Right lobe of liver (tissue), 6 donors: ENCODE measurements at regions not wholly inside any gene's neighbourhood (a gene's known extent, or its start where the extent isn't known, plus 50 kb on each side); places are given as distances from the start of the nearest gene placed in this dataset.

Experiments
- ATAC-seq, 4 donors: fragments of 200-7000 bp; cut with Tn5 transposase; one replicate each; pipeline ENCODE4 v1.9.1; 2020; ENCODE audit warnings: mild to moderate bottlenecking in 4 of 4, moderate library complexity in 4 of 4
- DNase-seq, 3 donors: peaks; one replicate each; pipeline ENCODE4 v3.0.0-alpha.2; 2020
- H3K27ac ChIP-seq, 3 donors: fragments of 200-600 bp; one replicate each; pipeline ENCODE4 v1.8.0; 2022
- H3K27me3 ChIP-seq, 2 donors: fragments of 200-600 bp; one replicate each; pipeline ENCODE4 v1.8.0; 2022
- H3K36me3 ChIP-seq, 4 donors: fragments of 200-600 bp; sonication (generic) in 1 of 4; one replicate each; pipeline versions ENCODE4 v1.5.1 to v1.8.0; 2017 to 2022; ENCODE audit warnings: control low read depth in 1 of 4
- H3K4me1 ChIP-seq, 4 donors: fragments of 200-600 bp; sonication (generic) in 1 of 4; one replicate each; pipeline versions ENCODE4 v1.5.1 to v1.8.0; 2017 to 2022; ENCODE audit warnings: control low read depth in 1 of 4
- H3K4me3 ChIP-seq, 3 donors: fragments of 200-600 bp; one replicate each; pipeline ENCODE4 v1.8.0; 2022
- H3K9me3 ChIP-seq, 4 donors: fragments of 200-600 bp; sonication (generic) in 1 of 4; one replicate each; pipeline versions ENCODE4 v1.5.1 to v1.8.0; 2017 to 2022; ENCODE audit warnings: control low read depth in 1 of 4
- POLR2A ChIP-seq: fragments of 450-650 bp; IDR thresholded peaks from one replicate; pipeline ENCODE4 v1.6.1; 2017; ENCODE audit warnings: antibody characterized with exemption, mild to moderate bottlenecking
- WGBS: methylation state at CpG from one replicate; pipeline ENCODE4 v1.1.6; 2018; ENCODE audit warnings: low coverage, low lambda C conversion rate; ENCODE audit not compliant: insufficient coverage; ENCODE audit errors: missing lambda C conversion rate; 5-methylcytosine and 5-hydroxymethylcytosine counted together
- intact Hi-C, 2 donors: fragments of 100-400 bp; cut with DNase I; formaldehyde crosslinking; loops; one replicate each; pipeline versions ENCODE4 v1.11.2 to v1.14.1; 2022
- TF ChIP-seq, protein P1 (sequence below), 4 donors: fragments of 200-600 bp in 3 of 4; fragments of 450-650 bp in 1 of 4; IDR thresholded peaks; one replicate each; pipeline versions ENCODE4 v1.5.1 to v1.8.0; 2016 to 2022; ENCODE audit warnings: antibody characterized with exemption in 4 of 4, mild to moderate bottlenecking in 2 of 4
- donor health status: DM: no; HTN: yes; CAD: no.
- donor health status: DM: no; HTN: no; CAD: no.
- donor health status: DM: no; HTN: no; CAD: no.
- donor health status: DM: no; HTN: yes; CAD: no.
- donor health status: DM: no; HTN: yes; CAD: no.

- Histone ChIP-seq H3K9me3 (no peaks in the 10 kb centered on the region), H3K27ac (no peak overlapping the region), H3K36me3 (no peaks in the 10 kb centered on the region), H3K27me3 (no peaks in the 10 kb centered on the region), H3K4me1 (no peaks in the 10 kb centered on the region), H3K4me3 (no peak overlapping the region)
- ATAC-seq, result no peak
- intact Hi-C loops, result no loop called here
- 41% methylated on average over 3 of the region's 3 CpGs for WGBS
- TF ChIP-seq POLR2A, result no peak
- TF ChIP-seq, protein P1, sequence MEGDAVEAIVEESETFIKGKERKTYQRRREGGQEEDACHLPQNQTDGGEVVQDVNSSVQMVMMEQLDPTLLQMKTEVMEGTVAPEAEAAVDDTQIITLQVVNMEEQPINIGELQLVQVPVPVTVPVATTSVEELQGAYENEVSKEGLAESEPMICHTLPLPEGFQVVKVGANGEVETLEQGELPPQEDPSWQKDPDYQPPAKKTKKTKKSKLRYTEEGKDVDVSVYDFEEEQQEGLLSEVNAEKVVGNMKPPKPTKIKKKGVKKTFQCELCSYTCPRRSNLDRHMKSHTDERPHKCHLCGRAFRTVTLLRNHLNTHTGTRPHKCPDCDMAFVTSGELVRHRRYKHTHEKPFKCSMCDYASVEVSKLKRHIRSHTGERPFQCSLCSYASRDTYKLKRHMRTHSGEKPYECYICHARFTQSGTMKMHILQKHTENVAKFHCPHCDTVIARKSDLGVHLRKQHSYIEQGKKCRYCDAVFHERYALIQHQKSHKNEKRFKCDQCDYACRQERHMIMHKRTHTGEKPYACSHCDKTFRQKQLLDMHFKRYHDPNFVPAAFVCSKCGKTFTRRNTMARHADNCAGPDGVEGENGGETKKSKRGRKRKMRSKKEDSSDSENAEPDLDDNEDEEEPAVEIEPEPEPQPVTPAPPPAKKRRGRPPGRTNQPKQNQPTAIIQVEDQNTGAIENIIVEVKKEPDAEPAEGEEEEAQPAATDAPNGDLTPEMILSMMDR (IDR thresholded peaks at IDR 0.05), result no peak
- no peak for DNase-seq
These were observed 544.4 kb downstream of the MIAT start for GRCh38 chr22:27201741-27202140.

- no peaks in the 10 kb centered on the region for H3K27me3 ChIP-seq
- intact Hi-C loops, result no loop called here
- DNase-seq (no peak), ATAC-seq (no peak)
- TF ChIP-seq POLR2A, result no peak
- TF ChIP-seq, protein P1 (IDR thresholded peaks at IDR 0.05), result no peak
- 86% methylated on average over 2 of the region's 2 CpGs for WGBS
- H3K9me3 ChIP-seq, result no peaks in the 10 kb centered on the region
- no peaks in the 10 kb centered on the region for H3K36me3 ChIP-seq
- H3K4me1 ChIP-seq, result no peaks in the 10 kb centered on the region
- H3K4me3 ChIP-seq, result no peak overlapping the region
- no peak overlapping the region for H3K27ac ChIP-seq
These were observed 545.9 kb downstream of the MIAT start for GRCh38 chr22:27203276-27203660.

GRCh38 chr22:27204280-27204679 lies 546.9 kb downstream of the MIAT start:
- Histone ChIP-seq H3K9me3 (no peaks in the 10 kb centered on the region), H3K27me3 (no peaks in the 10 kb centered on the region), H3K36me3 (no peaks in the 10 kb centered on the region), H3K27ac (no peak overlapping the region), H3K4me1 (no peaks in the 10 kb centered on the region), H3K4me3 (no peak overlapping the region)
- DNase-seq (no peak), ATAC-seq (no peak)
- TF ChIP-seq POLR2A, result no peak
- TF ChIP-seq, protein P1 (IDR thresholded peaks at IDR 0.05), result no peak
- intact Hi-C loops, result no loop called here
- 73% methylated on average over 4 of the region's 5 CpGs for WGBS

DNA sequence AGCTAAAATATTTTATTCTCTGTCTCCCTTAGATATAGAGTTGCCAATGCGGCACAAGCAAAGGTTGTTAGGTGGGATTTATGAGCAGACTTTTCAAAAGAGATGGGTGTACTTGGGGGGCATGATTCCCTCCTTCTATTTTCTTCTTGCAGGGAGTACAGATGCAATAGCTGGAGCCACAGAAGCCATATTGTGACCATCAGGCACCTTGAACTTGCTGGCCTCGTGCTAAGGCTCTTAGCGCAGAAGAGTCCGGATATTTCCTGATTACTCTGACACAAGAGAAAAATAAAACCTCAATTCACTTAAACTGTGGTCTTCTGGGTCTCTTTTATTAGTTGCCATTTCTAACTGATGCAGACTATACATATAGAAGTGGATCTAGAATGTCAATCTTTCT lies 547.4 kb downstream of the MIAT start:
- Histone ChIP-seq H3K4me1 (no peaks in the 10 kb centered on the region), H3K9me3 (no peaks in the 10 kb centered on the region), H3K36me3 (no peaks in the 10 kb centered on the region), H3K27ac (no peak overlapping the region), H3K27me3 (no peaks in the 10 kb centered on the region), H3K4me3 (no peak overlapping the region)
- 82% methylated on average over 4 of the region's 4 CpGs for WGBS
- intact Hi-C loops, result no loop called here
- no peak for ATAC-seq
- DNase-seq, result no peak
- TF ChIP-seq, protein P1 (IDR thresholded peaks at IDR 0.05), result no peak
